ENCODE measurements at regions not wholly inside any gene's neighbourhood (a gene's known extent, or its start where the extent isn't known, plus 50 kb on each side); places are given as distances from the start of the nearest gene placed in this dataset.

DNA sequence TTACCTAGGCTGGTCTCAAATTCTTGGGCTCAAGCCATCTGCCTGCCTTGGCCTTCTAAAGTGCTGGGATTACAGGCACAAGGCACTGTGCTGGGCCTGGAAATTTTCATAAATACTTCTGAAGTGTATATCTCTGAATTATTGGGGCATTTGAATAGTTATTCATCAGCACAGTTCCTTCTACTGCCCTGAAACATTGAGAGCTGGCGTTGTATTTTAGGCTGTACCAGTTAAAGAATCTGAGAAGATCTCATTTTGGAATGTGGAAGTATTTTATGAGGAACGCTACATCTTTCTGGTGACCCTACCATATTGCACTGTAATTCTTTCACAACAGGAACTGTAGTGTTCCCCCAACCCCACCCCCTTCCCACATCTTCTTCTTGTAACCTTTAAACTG, 349.0 kb upstream of the RGS6 start:
- H3K27me3 Mint-ChIP-seq: no peaks in the 10 kb centered on the region
- CTCF ChIA-PET: no interaction called here
- H3K36me3 Mint-ChIP-seq: peaks cover 14% of the 10 kb centered on the region
- peaks cover 9% of the 10 kb centered on the region for H3K4me1 Mint-ChIP-seq
- no peak overlapping the region for H3K27ac Mint-ChIP-seq
- DNase-seq: no peak
- no peaks in the 10 kb centered on the region for H3K9me3 Mint-ChIP-seq
- H3K4me3 Mint-ChIP-seq: no peak overlapping the region

DNA sequence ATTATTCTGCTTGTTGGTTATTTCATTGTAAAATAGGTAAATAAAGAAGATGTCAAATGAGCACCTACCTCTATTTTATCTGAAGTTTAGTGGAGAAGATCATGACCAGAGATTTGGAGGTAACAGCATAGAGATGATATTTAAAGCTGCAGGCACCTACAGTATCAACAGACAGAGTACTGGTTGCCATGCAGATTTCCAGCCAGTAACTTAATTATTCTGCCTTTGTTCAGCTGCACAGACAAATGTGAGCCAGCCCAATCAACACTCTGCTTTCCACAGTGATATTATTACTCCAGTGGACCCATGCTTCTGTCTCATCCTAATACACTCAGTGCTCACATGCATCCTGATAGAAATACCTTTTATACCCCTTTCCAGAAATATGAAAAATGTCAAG, 348.5 kb upstream of the RGS6 start:
- Mint-ChIP-seq H3K4me3 (no peak overlapping the region), H3K36me3 (peaks cover 16% of the 10 kb centered on the region), H3K27me3 (no peaks in the 10 kb centered on the region), H3K4me1 (peaks cover 12% of the 10 kb centered on the region), H3K27ac (no peak overlapping the region), H3K9me3 (no peaks in the 10 kb centered on the region)
- CTCF ChIA-PET: no interaction called here
- no peak for DNase-seq

DNA sequence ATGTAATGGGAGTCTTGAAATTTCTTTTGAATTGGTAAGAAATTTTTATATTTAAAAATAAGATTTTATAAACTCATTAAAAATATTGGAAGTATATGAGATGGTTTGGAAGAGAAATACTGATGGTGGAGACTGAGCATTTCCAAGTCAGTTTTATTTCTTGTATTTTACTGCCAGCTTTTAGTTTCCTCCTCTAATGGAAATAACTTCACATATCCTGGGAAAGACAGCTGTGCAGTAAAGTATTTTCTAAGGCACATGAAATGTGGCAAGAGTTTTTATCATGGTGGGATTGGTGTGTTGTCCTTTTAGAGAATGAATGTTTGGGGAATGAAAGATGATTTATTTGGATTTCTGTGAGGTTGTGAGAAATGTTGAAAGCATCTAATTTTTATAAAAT, 346.9 kb upstream of the RGS6 start:
- H3K27ac Mint-ChIP-seq: no peak overlapping the region
- CTCF ChIA-PET: no interaction called here
- peaks cover 20% of the 10 kb centered on the region for H3K36me3 Mint-ChIP-seq

DNA sequence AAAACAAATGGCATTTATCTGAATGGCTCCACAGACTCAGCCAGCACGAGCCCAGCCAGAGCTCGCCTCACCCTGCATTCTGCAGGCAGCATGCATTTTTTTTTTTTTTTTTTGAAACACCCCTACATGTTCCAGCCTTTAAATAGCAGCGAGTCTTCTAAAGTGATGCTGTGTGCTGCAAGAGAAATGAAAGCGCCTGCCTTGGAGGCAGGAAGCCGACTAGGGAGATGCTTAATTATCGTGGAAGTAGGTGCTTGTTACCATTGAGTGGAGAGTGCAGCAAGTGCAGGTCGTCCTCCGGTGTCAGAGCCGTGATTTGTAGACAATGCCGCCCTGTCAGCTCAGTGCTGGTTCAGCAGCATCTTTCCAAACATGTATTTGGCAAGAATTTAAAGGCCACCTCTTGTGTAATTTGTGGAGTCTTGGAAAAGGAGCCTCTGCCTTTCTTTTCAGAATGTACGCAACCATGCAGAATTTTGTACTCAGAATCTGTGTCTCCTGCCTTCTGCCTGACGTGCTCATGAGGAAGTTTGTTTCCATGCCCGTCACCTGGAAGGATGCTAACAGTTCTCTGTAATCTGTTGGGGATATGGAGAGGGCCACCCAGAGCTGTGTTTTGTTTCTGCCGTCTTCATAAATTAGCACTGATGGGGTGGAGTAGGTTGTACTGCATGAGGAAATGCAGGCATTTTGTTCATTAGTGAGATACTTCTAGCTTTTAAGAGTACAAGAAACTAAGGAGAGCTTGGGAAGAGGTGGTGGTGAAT, 345.9 kb upstream of the RGS6 start:
- no peak for DNase-seq
- CTCF ChIA-PET: interaction anchor here (0.7 kb wide), 1 partner anchor 33 kb away, joined by 3 read pairs; no protein-coding TSS in a partner anchor
- peaks cover 21% of the 10 kb centered on the region for H3K4me1 Mint-ChIP-seq

More for the DNA sequence above, 346.9 kb upstream of the RGS6 start:
- Mint-ChIP-seq H3K4me1 (peaks cover 20% of the 10 kb centered on the region), H3K9me3 (no peaks in the 10 kb centered on the region), H3K4me3 (no peak overlapping the region), H3K27me3 (no peaks in the 10 kb centered on the region)
- DNase-seq: no peak

DNA sequence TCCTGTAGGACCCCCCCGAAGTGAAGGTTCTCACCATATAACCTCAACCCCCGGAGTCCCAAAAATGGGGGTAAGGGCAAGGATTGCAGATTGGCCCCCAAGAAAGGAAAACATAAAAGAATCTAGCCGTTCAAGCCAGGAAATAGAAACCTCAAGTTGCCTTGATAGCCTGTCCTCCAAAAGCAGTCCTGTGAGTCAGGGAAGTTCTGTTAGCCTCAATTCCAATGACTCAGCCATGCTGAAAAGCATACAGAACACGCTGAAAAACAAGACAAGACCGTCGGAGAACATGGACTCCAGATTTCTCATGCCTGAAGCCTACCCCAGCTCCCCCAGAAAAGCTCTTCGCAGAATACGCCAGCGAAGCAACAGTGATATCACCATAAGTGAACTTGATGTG, 344.2 kb upstream of the RGS6 start:
- no peaks in the 10 kb centered on the region for H3K9me3 Mint-ChIP-seq
- H3K4me3 Mint-ChIP-seq: no peak overlapping the region
- H3K27ac Mint-ChIP-seq: no peak overlapping the region
- CTCF ChIA-PET: no interaction called here
- H3K4me1 Mint-ChIP-seq: peaks cover 32% of the 10 kb centered on the region
- H3K27me3 Mint-ChIP-seq: no peaks in the 10 kb centered on the region
- H3K36me3 Mint-ChIP-seq: peaks cover 20% of the 10 kb centered on the region
- DNase-seq: no peak

More for the DNA sequence above, 345.9 kb upstream of the RGS6 start:
- no peak overlapping the region for H3K27ac Mint-ChIP-seq
- H3K36me3 Mint-ChIP-seq: peaks cover 20% of the 10 kb centered on the region
- H3K27me3 Mint-ChIP-seq: no peaks in the 10 kb centered on the region
- no peak overlapping the region for H3K4me3 Mint-ChIP-seq
- H3K9me3 Mint-ChIP-seq: no peaks in the 10 kb centered on the region

DNA sequence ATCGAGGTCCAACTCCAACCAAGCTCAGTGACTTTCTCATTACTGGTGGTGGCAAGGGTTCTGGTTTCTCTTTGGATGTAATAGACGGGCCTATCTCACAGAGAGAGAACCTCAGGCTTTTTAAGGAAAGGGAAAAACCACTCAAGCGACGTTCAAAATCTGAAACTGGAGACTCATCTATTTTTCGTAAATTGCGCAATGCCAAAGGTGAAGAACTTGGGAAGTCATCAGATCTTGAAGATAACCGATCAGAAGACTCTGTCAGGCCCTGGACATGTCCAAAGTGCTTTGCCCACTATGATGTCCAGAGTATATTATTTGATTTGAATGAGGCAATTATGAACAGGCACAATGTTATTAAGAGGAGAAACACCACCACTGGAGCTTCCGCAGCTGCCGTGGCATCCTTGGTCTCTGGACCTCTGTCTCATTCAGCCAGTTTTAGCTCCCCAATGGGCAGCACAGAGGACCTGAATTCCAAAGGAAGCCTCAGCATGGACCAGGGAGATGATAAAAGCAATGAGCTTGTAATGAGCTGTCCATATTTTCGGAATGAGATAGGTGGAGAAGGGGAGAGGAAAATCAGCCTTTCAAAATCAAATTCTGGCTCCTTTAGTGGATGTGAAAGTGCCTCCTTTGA, 343.5 kb upstream of the RGS6 start:
- Mint-ChIP-seq H3K4me3 (no peak overlapping the region), H3K27ac (no peak overlapping the region), H3K36me3 (peaks cover 22% of the 10 kb centered on the region), H3K9me3 (no peaks in the 10 kb centered on the region), H3K4me1 (peaks cover 34% of the 10 kb centered on the region), H3K27me3 (no peaks in the 10 kb centered on the region)
- CTCF ChIA-PET: no interaction called here
- no peak for DNase-seq

DNA sequence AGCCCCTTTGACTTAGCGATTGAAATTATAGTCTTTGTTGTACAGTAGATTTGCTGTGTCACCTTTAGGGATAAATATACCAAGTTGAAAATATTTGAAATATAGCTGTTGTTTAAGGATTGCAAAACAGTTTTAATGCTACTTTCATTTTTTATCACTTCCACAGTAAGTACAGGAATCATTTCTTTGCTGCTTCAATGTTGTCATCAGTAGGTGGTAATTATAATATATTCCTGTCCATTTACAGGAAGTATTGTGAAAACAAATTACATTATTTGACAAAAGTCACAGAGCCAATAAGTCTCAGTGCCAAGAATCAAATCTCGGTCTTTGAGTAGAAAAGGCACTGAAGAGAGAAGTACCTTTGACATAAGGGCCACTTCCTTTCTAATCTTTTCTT, 342.6 kb upstream of the RGS6 start:
- no peak for DNase-seq

DNA sequence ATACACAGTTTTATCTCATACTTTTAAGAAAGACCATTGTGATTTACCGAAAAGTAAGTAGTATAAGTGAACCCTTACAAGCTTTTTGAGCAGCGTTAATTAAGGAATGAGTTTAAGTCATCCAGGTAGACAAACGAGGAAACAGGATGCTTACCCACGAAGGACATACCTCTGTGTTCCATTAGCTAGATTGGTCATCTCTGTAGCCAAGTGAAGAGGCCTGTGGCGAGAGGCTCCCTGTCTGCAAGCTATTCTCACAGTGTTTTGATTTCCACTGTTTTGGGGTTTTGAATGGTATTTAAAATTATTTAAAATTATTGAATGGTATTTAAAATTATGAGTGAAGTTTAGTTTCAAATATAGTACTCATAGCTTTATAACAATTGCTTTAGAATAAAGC, 342.1 kb upstream of the RGS6 start:
- H3K9me3 Mint-ChIP-seq: no peaks in the 10 kb centered on the region
- no peak for DNase-seq
- H3K27ac Mint-ChIP-seq: no peak overlapping the region
- H3K27me3 Mint-ChIP-seq: no peaks in the 10 kb centered on the region
- H3K4me3 Mint-ChIP-seq: no peak overlapping the region
- CTCF ChIA-PET: no interaction called here
- H3K36me3 Mint-ChIP-seq: peaks cover 22% of the 10 kb centered on the region
- H3K4me1 Mint-ChIP-seq: peaks cover 47% of the 10 kb centered on the region

More for the DNA sequence above, 342.6 kb upstream of the RGS6 start:
- Mint-ChIP-seq H3K27ac (no peak overlapping the region), H3K36me3 (peaks cover 25% of the 10 kb centered on the region), H3K27me3 (no peaks in the 10 kb centered on the region), H3K9me3 (no peaks in the 10 kb centered on the region), H3K4me1 (peaks cover 42% of the 10 kb centered on the region), H3K4me3 (no peak overlapping the region)
- CTCF ChIA-PET: interaction anchor here (0.6 kb wide), 1 partner anchor 961 kb away, joined by 3 read pairs; no protein-coding TSS in a partner anchor

DNA sequence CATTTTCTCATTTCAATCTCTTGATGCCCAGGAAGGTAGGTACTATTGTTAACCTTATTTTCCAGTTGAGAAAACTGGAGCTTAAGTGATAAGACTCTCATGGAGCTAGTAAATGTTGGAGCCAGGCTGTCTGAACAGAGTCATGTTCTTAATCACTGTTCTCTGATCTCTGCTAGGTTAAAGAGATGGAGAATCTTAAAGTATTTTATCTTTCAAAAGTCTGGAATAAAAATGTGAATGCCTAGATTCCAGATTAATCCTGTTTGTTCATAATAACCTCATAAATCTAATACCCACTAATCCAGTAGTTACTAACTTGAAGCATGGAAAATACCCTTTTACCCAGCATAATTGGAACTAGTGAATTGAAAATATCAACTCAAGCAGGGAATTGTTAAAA, 341.0 kb upstream of the RGS6 start:
- no peak for DNase-seq
- H3K27ac Mint-ChIP-seq: no peak overlapping the region
- H3K4me1 Mint-ChIP-seq: peaks cover 52% of the 10 kb centered on the region
- peaks cover 25% of the 10 kb centered on the region for H3K36me3 Mint-ChIP-seq
- CTCF ChIA-PET: interaction anchor here (1.1 to 2.3 kb wide), 2 partner anchors 161 to 269 kb away, joined by 3 to 6 read pairs; no protein-coding TSS in a partner anchor
- H3K27me3 Mint-ChIP-seq: no peaks in the 10 kb centered on the region
- no peak overlapping the region for H3K4me3 Mint-ChIP-seq
- no peaks in the 10 kb centered on the region for H3K9me3 Mint-ChIP-seq

DNA sequence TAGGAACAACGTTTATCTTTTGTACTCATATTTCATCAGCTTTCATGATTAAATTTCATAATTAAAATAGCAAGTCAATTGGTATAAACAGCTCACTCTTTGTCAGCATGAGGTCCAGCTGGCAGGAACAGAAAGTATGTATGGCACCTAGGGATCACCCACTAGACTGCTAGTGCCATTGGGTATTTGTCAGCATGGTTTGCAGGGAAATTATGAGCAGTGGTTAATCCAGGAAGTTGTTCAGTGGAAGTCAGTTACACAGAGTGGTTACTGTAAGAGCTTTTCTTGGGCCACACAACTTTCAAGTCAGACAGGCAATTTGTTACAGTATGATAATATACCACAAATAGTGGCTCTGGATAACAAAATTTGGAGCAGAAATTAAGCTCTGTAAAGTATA, 340.3 kb upstream of the RGS6 start:
- Mint-ChIP-seq H3K9me3 (no peaks in the 10 kb centered on the region), H3K36me3 (peaks cover 25% of the 10 kb centered on the region), H3K27ac (no peak overlapping the region), H3K27me3 (no peaks in the 10 kb centered on the region), H3K4me1 (peaks cover 52% of the 10 kb centered on the region), H3K4me3 (no peak overlapping the region)
- no peak for DNase-seq
- CTCF ChIA-PET: interaction anchor here (0.6 to 2.3 kb wide), 5 partner anchors 35 to 270 kb away, joined by 3 to 6 read pairs (median 3); no protein-coding TSS in a partner anchor

DNA sequence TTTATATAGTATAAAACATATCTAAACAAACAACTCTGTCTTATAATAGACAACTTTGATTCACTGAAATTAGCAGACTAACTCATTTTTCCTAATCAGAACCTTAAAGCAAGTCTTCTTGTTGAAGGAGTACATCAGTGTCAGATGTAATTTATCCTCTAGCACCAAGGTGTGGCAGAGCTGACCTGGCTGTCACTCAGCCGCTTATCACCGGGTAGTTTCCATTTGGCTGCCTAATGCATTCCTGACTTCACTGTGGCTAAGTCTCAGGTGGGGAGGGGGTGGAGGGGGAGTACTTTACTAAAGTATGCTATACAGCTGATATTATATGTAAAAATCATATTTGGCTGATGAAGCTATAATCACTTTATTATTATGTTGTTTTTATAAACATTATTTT, 339.9 kb upstream of the RGS6 start:
- peaks cover 26% of the 10 kb centered on the region for H3K36me3 Mint-ChIP-seq
- H3K27ac Mint-ChIP-seq: no peak overlapping the region
- H3K4me1 Mint-ChIP-seq: peaks cover 54% of the 10 kb centered on the region
- CTCF ChIA-PET: interaction anchor here (0.8 to 2.3 kb wide), 4 partner anchors 36 to 270 kb away, joined by 3 to 6 read pairs (median 3); no protein-coding TSS in a partner anchor
- H3K4me3 Mint-ChIP-seq: no peak overlapping the region
- no peak for DNase-seq
- no peaks in the 10 kb centered on the region for H3K9me3 Mint-ChIP-seq
- H3K27me3 Mint-ChIP-seq: no peaks in the 10 kb centered on the region

DNA sequence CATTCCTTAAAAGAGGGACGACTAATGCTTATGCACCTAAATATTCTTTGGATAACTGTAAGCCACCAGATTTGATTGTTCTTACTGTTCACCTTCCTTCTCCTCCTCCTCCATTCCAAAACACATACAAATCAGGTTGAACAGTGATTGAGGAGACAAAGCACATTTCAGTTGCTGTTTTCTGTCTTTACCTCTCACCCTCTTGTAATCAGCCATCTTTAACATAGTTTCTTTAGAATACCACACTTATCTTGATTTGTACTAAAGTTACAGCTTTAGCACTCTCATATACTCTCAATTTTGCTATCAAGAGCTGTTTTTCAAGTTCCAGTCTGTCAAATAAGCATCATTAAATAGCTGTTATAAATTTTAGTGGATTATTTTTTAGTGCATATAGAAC, 338.3 kb upstream of the RGS6 start:
- DNase-seq: no peak
- Mint-ChIP-seq H3K9me3 (no peaks in the 10 kb centered on the region), H3K4me1 (peaks cover 61% of the 10 kb centered on the region), H3K4me3 (no peak overlapping the region), H3K27ac (no peak overlapping the region), H3K36me3 (peaks cover 26% of the 10 kb centered on the region), H3K27me3 (no peaks in the 10 kb centered on the region)
- CTCF ChIA-PET: interaction anchor here (1.5 kb wide), 1 partner anchor 10 kb away, joined by 4 read pairs; no protein-coding TSS in a partner anchor

DNA sequence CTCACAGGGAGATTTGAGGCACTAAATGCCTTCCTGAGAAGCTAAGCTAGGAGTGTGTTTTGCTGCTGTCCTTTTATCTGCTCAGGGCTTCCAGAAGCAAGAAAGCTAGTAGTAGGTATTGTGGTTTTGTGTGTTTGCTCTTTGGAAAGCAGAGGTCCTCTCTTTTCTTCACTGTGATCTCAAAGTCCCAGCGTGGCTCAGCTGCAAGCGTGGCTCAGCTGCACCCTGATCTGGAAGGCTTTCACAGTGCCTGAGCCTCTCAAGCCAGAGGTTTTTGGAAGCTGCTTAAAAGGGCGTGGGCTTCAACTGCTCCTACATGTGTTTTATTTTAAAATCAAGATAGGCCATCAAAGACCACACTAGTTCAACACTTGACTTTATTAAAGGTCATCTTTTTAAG, 337.4 kb upstream of the RGS6 start:
- Mint-ChIP-seq H3K4me3 (no peak overlapping the region), H3K27me3 (no peaks in the 10 kb centered on the region), H3K27ac (peak overlapping the region; percentile 73), H3K4me1 (peaks cover 56% of the 10 kb centered on the region), H3K36me3 (peaks cover 27% of the 10 kb centered on the region), H3K9me3 (peaks cover 3% of the 10 kb centered on the region)
- CTCF ChIA-PET: interaction anchor here (0.5 to 1.5 kb wide), 7 partner anchors 9 to 271 kb away, joined by 3 to 5 read pairs (median 4); no protein-coding TSS in a partner anchor
- peak; percentile 54 for DNase-seq

DNA sequence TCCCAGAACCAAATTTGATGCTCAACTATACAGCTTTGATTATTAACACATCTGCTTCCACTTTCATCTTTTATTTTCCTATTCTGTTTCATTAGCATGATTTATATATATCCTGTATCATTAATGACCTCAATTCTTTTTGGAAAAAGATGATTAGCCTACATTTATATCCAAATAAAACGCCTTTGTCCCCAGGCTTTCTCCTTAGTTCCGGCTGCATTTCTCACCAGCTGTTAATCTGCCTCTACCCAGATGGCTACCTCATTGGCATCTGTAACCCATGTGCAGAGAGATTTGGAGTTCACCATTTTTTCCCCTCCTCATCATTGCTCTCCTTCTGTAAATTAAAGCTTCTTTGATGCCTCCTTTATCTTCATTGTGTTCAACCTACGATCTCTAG, 336.8 kb upstream of the RGS6 start:
- DNase-seq: no peak
- H3K27me3 Mint-ChIP-seq: no peaks in the 10 kb centered on the region
- CTCF ChIA-PET: interaction anchor here (1.1 kb wide), 3 partner anchors 39 to 271 kb away, joined by 3 to 5 read pairs (median 3); no protein-coding TSS in a partner anchor
- peaks cover 31% of the 10 kb centered on the region for H3K36me3 Mint-ChIP-seq
- H3K4me3 Mint-ChIP-seq: no peak overlapping the region
- H3K27ac Mint-ChIP-seq: no peak overlapping the region
- H3K9me3 Mint-ChIP-seq: peaks cover 6% of the 10 kb centered on the region
- peaks cover 56% of the 10 kb centered on the region for H3K4me1 Mint-ChIP-seq
